Daoy (cell line): ENCODE measurements at regions not wholly inside any gene's neighbourhood (a gene's known extent, or its start where the extent isn't known, plus 50 kb on each side); places are given as distances from the start of the nearest gene placed in this dataset.

Experiments
- DNase-seq: peaks from one replicate; pipeline ENCODE4 v3.0.0-alpha.2; 2015; ENCODE audit warnings: low read depth

- DNase-seq: no peak
Observed at GRCh38 chr4:141783770-141784169, 147.4 kb downstream of the IL15 start.

- DNase-seq: no peak
Observed at GRCh38 chr4:141786946-141787345, 150.6 kb downstream of the IL15 start.

GRCh38 chr4:141788169-141788915 lies 152.0 kb downstream of the IL15 start:
- DNase-seq: no peak

DNA sequence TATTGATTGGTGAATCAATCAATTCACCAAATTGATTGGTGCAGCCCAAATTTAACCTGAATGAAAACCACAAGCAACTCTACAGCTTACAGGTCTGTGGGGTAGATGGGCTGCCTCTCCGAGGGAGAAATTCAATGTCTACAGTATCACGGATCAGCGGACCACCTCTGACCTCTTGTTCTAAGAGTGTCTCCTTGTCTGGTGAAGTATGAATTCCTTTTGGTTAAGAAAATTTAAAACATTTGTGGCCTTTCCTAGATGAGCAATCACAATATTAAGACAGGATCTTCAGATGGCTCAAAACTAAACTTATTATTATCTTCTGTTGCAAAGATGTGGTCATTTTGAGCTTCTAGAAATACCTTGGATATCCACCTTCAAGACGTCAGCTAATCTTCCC lies 153.3 kb downstream of the IL15 start:
- DNase-seq: no peak

- DNase-seq: no peak
Observed at GRCh38 chr4:141792164-141792563, 155.8 kb downstream of the IL15 start.

GRCh38 chr4:141797966-141798365 lies 161.6 kb downstream of the IL15 start:
- no peak for DNase-seq

- DNase-seq: no peak
Observed at GRCh38 chr4:141801558-141801957, 165.2 kb downstream of the IL15 start.

GRCh38 chr4:141802333-141802732 lies 165.9 kb downstream of the IL15 start:
- DNase-seq: peak; percentile 7

- DNase-seq: no peak
Observed at GRCh38 chr4:141804836-141805235, 168.5 kb downstream of the IL15 start.

DNA sequence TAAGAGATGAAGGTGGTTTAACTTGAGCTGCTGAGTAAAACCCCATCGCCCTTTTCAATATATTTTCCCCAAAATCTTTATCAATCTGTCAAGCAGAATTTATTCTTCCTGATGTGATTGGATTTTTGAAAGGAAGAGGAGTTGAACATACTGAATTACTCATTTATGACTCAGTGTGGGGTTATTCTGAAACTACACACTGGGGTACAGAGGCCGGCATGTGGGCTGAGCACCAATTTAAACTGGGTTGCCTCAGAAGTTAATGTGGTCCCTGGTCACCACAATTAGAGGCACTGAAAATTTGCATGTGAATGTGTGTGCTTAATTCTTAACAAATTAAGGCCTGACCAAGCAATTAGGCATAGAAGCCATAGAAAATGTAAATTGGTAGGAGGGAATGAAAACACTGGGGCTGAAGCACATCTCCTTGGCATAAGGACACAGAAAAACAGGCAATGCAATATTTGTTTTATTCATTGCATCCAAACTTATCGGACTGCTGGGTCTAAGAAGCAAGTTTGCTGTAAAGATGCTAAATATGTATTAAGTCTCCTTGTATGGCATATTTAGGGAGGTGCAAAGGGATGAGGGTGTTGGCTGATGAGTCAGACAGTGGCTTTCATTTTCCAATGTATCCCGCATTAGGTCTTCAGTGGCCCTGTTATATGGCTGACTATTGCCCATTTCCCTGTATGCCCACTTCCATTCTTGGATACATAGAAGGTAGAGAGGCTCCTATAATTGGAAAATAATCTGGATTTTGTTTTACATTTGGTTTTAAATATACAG lies 170.9 kb downstream of the IL15 start:
- peak; percentile 24 for DNase-seq

DNA sequence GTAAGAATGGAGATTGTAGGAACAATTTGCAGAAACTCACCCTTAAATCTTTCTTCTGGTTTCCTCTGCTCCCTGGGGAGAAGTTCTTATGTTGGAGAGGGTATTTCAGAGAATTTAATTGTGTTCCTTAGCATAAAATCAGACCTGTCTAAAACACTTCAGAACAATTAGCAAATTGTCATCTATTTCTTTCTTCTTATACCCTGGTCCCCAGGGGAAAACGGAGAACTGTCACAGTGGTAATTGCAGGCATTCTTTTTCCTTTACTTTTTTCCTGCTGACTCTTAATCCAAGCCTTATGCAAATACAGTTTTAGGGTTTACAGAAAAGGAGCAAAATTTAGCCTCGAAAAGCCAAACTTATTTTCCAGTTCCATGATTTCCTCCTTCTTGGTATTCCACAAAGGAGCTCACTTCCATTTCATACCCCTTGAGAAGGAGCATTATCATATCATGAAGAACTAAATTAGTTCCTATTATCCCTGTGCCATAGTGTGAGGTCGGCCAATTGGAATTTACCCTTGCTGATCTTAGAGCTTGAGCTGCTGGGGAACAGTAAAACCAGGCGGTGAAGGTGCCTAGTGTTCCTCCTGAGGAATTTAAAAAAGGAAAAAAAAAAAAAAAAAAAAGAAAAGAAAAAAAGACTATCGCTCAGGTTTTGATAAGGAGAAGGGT lies 173.8 kb downstream of the IL15 start:
- DNase-seq: no peak

- no peak for DNase-seq
Observed at GRCh38 chr4:141810712-141811375, 174.5 kb downstream of the IL15 start.

DNA sequence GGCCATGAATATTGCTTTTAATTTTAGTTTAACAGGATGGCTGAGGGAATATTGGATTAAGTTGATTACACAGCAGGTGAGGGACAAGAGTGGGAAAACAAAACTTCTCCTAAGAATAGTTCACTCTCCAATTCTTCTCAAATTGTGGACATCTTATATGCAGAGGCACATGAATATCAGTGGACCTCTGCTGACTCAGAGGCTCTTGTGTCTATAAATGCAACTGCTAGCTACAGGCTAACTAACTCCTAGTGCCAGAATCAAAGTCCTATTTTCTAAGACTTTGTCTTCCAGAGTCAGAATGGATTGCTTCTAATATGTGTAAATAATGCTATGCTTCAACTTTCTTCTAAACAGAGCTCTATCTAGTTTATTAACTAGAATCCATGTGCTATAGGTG lies 175.8 kb downstream of the IL15 start:
- no peak for DNase-seq

- no peak for DNase-seq
Observed at GRCh38 chr4:141814499-141814898, 178.1 kb downstream of the IL15 start.

DNA sequence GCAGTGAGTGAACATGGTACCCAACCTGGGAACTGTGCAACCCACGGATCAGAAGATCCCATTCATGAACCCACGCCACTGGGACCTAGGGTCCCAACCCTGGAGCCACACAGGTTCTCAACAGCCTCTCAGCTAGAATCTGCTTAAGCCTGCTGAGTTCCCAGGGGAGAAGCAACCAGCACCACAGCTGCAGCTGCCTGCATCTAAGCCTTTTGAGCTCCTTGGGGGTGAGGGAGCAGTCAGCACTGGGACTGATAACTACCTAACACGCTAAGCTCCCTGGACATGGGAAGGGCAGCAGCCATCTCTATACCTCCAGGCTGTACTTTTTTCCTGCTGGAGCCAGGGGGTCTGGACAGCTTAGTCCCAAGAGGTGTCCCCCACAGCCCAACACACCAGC lies 179.3 kb downstream of the IL15 start:
- no peak for DNase-seq

GRCh38 chr4:141826260-141826659 lies 189.9 kb downstream of the IL15 start:
- DNase-seq: no peak

DNA sequence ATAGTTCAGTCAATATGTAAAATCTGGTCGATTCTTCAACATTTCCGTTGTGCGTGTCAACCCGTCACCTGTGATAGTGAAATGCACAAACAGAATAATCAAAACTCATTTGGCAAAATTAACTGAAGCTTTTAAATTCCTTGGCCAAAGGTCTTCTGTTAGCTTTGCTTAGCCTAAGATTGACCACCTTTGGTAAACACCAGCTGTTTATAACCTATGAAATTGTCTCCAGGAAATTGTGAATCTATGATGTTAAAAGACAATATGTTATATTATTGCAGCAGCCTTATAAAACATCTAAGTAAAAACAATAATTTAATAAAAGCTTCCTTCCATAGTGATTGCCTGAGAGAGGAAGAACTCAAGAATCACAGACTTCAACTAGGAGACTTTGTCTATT lies 196.8 kb downstream of the IL15 start:
- DNase-seq: no peak

- no peak for DNase-seq
Observed at GRCh38 chr4:141840299-141840986, 204.1 kb downstream of the IL15 start.

DNA sequence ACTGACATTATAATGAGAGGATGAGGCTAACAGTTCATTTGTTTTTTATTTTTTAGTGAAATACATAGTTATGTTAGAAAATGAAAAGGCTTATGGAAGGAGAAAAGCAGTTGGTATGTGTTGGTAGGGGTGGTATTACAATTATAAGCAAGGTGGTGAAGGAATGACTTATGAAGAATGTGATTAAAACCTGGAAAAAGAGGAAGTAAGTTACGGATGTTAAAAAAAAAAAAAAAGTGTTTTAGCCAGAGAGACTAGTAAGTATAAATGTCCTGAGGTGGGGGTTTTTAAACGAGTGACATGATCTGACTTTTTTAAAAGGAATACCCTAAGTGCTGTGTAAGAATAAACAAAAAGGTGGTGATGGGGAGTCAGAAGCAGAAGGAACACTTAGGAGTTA lies 206.8 kb downstream of the IL15 start:
- DNase-seq: no peak

- no peak for DNase-seq
Observed at GRCh38 chr4:141845901-141846300, 209.5 kb downstream of the IL15 start.

- no peak for DNase-seq
Observed at GRCh38 chr4:141849367-141849766, 213.0 kb downstream of the IL15 start.

GRCh38 chr4:141849778-141850177 lies 213.4 kb downstream of the IL15 start:
- no peak for DNase-seq
